ENCODE measurements at regions not wholly inside any gene's neighbourhood (a gene's known extent, or its start where the extent isn't known, plus 50 kb on each side); places are given as distances from the start of the nearest gene placed in this dataset.
"Not testable (repeated sequence)": the region's sequence is repeated elsewhere in the genome, so short reads cannot be mapped to it uniquely, and the experiment has no call there.

DNA sequence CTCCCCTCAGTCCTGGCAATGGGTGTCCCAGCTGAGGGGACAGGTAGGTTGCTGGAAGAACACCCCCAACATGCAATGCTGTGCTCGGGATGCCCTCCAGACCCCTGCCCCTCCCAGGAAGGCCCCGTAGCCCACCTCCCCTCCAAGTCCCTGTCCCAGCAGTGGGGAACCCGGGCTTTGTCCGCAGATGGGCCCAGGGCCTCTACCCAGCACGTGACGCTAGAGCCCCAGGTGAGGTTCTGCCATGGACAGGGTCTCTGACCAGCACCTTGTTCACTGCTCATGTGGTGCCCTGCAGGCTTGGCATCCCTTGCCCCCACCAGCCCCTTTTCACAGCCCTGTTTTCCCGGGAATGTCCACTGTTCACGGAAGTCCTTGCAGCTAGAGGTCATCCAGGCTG lies 220.0 kb upstream of the SGCG start:
- Mint-ChIP-seq H3K27ac (no peak overlapping the region), H3K4me1 (peaks cover 19% of the 10 kb centered on the region), H3K27me3 (ENCODE audit: low read depth, poor library complexity) (peaks cover 3% of the 10 kb centered on the region), H3K4me3 (no peak overlapping the region), H3K9me3 (no peaks in the 10 kb centered on the region), H3K36me3 (ENCODE audit: low read depth) (no peaks in the 10 kb centered on the region)
- no peak for DNase-seq
- TF ChIP-seq, protein P1, sequence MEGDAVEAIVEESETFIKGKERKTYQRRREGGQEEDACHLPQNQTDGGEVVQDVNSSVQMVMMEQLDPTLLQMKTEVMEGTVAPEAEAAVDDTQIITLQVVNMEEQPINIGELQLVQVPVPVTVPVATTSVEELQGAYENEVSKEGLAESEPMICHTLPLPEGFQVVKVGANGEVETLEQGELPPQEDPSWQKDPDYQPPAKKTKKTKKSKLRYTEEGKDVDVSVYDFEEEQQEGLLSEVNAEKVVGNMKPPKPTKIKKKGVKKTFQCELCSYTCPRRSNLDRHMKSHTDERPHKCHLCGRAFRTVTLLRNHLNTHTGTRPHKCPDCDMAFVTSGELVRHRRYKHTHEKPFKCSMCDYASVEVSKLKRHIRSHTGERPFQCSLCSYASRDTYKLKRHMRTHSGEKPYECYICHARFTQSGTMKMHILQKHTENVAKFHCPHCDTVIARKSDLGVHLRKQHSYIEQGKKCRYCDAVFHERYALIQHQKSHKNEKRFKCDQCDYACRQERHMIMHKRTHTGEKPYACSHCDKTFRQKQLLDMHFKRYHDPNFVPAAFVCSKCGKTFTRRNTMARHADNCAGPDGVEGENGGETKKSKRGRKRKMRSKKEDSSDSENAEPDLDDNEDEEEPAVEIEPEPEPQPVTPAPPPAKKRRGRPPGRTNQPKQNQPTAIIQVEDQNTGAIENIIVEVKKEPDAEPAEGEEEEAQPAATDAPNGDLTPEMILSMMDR (IDR thresholded peaks at IDR 0.05) = no peak

DNA sequence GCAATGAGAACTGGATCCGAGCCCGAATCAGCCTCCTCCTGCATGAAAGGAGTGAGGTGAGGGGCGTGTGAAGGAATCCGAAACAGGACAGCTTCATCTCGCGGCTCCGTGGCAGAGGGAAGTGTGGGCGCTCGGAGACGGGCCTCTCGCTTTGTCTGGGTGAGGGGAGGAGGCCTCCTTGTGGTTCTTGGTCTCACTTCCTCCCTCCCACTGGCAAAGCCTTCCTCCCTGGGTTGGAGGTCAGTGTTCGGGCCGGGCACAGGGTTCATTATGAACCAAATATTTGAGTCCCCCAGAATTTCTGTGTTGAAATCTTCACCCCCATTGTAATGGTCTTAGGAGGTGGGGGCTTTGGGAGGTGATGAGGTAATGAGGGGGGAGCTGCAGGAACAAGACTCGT lies 219.4 kb upstream of the SGCG start:
- peaks cover 19% of the 10 kb centered on the region for H3K4me1 Mint-ChIP-seq
- H3K9me3 Mint-ChIP-seq; H3K27me3 Mint-ChIP-seq (ENCODE audit: low read depth, poor library complexity); H3K4me3 Mint-ChIP-seq; DNase-seq; H3K27ac Mint-ChIP-seq; H3K36me3 Mint-ChIP-seq (ENCODE audit: low read depth): not testable (repeated sequence)

DNA sequence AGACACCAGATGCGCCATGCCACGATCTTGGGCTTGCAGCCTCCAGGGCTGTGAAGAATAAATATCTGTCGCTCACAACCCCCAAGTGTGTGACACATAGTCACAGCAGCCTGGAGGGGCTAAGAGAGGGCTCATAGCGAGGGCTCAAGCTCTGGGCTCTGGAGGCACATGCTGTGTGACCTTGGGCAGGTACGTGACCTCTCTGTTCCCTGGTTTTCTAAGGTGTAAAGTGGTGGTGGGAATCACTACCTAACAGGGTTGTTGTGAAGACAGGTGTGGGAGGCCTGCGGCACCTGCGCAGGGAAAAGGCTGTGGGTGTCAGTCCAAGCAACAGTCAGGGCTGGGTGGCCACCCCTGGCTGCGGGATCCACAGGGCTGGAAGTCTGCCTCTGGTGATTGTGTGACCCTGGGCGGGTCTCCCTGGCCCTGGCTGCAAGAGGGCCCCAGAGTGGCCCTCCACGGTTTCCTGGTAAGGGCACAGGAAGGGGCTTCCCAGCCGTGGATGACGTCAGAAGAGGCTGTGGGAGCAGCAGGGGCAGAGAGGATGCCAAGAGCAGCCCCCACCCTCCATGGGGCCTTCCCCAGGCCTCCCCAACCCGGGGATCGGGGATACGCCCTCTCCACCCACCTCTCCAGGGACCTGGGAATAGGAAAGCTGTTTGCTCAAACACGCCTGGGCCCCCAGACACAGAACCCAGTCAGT lies 218.8 kb upstream of the SGCG start:
- Mint-ChIP-seq H3K27me3 (ENCODE audit: low read depth, poor library complexity) (peaks cover 3% of the 10 kb centered on the region), H3K9me3 (no peaks in the 10 kb centered on the region)

DNA sequence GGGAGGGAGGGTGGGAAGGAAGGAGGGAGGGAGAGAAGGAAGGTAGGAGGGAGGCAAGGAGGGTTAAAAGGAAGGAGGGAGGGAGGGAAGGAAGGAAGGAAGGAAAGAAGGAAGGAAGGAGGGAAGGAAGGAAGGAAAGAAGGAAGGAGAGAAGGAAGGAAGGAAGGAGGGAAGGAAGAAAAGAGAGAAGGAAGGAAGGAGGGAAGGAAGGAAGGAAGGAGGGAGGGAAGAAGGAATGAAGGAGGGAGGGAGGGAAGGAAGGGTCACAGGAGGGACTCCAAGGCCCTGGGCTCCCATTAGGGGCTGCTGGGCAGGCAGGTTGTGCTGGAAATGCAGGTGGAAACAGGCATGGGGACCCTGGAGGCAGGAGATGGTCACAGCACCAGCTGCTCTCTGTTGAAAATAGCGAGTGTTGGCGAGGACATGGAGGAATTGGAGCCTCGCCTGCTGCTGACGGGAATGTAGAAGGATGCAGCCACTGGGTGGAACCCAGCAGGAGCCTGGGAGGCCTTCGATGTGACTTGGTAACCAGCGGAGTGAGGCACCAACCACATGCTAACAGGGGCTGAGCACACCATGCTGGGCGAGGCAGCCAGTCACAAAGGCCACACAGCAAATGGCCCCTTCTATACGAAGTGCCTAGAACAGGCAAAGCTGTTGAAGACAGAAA lies 217.3 kb upstream of the SGCG start:
- H3K36me3 Mint-ChIP-seq (ENCODE audit: low read depth); H3K27me3 Mint-ChIP-seq (ENCODE audit: low read depth, poor library complexity); DNase-seq; H3K4me3 Mint-ChIP-seq; H3K9me3 Mint-ChIP-seq; H3K27ac Mint-ChIP-seq: not testable (repeated sequence)
- H3K4me1 Mint-ChIP-seq = peaks cover 22% of the 10 kb centered on the region

More for the DNA sequence above, 218.8 kb upstream of the SGCG start:
- Mint-ChIP-seq H3K4me1 (peaks cover 19% of the 10 kb centered on the region), H3K4me3 (no peak overlapping the region), H3K27ac (no peak overlapping the region), H3K36me3 (ENCODE audit: low read depth) (no peaks in the 10 kb centered on the region)
- DNase-seq = no peak
- TF ChIP-seq, protein P1 (IDR thresholded peaks at IDR 0.05) = no peak

DNA sequence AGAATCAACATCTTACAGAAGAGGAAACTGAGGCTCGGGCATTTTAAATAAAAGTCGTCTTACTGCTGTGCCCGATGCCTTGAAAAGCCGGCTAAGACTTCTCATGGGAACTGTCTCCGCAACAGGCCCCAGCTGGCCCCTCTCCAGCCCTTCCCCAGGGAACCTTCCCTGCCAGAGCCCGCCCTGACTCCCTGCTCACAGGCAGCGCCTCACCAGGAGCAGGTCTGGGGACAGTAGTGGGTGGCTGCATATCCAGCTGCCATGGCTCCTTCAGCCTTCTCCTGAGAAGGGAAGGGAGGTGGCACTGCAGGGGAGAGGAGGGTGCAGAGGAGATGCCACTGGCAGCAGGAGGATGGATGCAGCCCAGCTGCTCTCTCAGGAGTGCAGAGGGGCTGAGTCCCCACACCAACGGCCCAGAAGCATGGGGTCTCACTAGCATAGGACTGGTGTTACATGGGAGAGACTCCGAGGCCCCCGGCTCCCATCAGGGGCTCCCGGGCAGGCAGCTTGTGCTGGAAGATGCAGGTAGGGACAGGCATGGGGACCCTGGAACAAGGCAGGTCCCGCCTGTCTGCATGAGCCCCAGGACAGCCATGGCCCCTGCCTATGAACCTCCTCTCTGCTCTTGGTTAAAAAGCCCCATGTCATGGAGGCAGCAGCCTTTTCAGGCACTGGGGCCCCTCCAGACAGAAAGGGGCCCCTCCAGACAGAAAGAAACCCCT lies 216.4 kb upstream of the SGCG start:
- no peak for DNase-seq
- no peak overlapping the region for H3K4me3 Mint-ChIP-seq
- H3K36me3 Mint-ChIP-seq (ENCODE audit: low read depth) = no peaks in the 10 kb centered on the region
- H3K4me1 Mint-ChIP-seq = peaks cover 26% of the 10 kb centered on the region
- no peak overlapping the region for H3K27ac Mint-ChIP-seq
- H3K27me3 Mint-ChIP-seq (ENCODE audit: low read depth, poor library complexity) = peaks cover 3% of the 10 kb centered on the region
- no peaks in the 10 kb centered on the region for H3K9me3 Mint-ChIP-seq
- TF ChIP-seq, protein P1 (IDR thresholded peaks at IDR 0.05) = no peak

DNA sequence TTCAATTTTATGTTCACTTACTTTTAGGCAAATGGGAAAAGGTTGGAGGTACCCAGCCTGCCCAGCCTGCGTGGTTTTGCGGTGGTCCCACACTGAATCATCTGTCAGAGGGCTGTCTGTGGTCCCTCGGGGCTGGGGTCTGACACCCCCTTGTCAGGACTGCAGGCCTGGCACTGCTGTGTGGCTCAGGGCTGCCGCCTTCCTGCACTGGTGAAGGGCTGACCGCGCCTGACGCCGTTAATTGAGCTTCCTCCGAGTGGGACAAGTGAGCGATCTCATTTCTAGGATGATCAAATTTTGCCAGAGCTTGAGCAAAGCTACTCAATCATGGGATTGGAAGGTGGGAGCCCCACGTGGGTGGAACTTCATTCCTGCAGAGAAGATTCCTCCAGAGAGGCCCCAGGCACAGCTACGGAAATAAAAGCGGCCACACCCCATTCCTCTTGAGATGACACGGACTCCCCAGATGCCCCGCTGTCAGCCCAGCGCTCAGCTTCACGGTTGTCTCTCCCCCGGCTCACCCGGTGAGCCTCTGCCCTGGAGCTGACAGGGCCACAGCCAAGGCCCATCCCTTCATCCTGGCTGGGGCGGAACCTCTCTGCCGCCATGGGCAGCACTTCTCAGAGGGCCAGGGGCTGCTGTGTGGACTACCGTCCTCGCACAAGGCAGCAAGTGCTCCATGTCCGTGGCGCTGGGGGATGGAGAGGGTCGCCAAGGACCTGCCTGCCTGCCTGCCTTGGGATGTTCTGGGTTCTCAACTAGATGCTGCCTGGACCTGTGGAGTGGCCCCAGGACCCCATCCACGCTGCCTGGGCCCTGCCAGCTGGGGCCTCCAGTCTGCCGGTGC lies 215.5 kb upstream of the SGCG start:
- not testable (repeated sequence) for H3K36me3 Mint-ChIP-seq (ENCODE audit: low read depth); DNase-seq; H3K9me3 Mint-ChIP-seq; H3K4me3 Mint-ChIP-seq; H3K27ac Mint-ChIP-seq; H3K27me3 Mint-ChIP-seq (ENCODE audit: low read depth, poor library complexity)
- H3K4me1 Mint-ChIP-seq = peaks cover 34% of the 10 kb centered on the region

DNA sequence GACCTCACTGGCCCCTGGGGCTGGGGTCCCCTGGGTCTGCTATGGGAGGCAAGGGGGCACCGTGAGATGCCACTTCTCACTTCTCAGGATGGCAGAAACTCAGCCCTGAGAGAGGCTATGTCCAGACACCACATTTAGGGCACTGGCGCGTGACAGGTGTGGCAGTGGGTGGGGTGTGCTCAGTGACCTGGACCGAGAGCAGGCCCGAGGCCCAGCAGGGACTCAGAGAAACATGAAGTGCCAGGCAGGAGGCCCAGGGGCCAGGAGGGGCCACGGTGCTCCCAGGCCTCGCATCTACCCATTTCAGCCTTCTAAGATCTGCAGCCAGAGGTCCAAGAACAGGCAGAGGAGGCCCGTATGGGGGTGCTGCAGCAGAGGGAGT lies 214.9 kb upstream of the SGCG start:
- not testable (repeated sequence) for H3K27ac Mint-ChIP-seq; H3K36me3 Mint-ChIP-seq (ENCODE audit: low read depth); H3K9me3 Mint-ChIP-seq

DNA sequence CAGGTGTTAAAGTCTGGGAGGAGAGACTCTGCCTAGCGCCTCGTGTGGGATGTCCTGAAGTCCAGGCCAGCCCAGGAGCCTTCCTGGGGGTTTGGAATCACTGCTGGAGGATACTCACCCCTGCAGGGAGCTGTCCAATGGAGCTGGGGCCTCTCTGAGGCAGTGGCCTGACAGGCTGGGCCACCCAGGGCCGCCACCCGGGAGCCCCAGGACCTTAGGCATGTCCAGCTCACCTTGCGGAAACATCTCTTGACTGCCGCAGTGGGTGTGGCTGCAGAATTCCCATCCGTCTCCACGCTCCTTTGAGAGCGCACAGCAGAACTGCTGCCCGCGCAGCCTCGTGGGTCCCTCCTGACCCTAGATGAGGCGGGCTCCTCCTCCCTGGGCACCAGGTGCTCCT lies 214.0 kb upstream of the SGCG start:
- H3K4me1 Mint-ChIP-seq = peaks cover 40% of the 10 kb centered on the region
- not testable (repeated sequence) for DNase-seq; H3K27me3 Mint-ChIP-seq (ENCODE audit: low read depth, poor library complexity); H3K4me3 Mint-ChIP-seq; H3K36me3 Mint-ChIP-seq (ENCODE audit: low read depth); H3K9me3 Mint-ChIP-seq; H3K27ac Mint-ChIP-seq

More for the DNA sequence above, 214.9 kb upstream of the SGCG start:
- H3K4me1 Mint-ChIP-seq = peaks cover 40% of the 10 kb centered on the region
- not testable (repeated sequence) for DNase-seq; H3K27me3 Mint-ChIP-seq (ENCODE audit: low read depth, poor library complexity); H3K4me3 Mint-ChIP-seq
